ENCODE measurements at regions not wholly inside any gene's neighbourhood (a gene's known extent, or its start where the extent isn't known, plus 50 kb on each side); places are given as distances from the start of the nearest gene placed in this dataset.
"Not testable (repeated sequence)": the region's sequence is repeated elsewhere in the genome, so short reads cannot be mapped to it uniquely, and the experiment has no call there.

DNA sequence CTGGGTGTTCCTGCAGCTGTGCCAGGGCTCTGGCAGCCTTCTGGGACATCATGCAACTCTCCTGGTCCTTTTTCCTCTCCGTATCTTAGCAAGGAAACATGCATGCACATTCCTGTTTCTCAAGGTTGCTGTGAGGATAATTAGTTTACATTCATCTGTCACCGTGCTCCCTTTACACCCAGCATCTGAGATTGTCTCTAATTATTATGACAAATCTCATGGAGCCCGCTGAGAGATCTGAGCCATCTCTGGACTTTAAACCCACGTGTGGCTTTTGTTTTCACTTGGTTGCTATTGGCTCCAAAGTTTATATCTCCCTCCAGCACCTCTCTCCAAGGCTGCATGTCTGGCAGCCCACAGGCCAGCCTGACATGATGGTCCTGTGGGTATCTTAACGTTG, 167.6 kb downstream of the UNC5CL start:
- Histone ChIP-seq H2AFZ (ENCODE audit: low read length) (no peak overlapping the region), H3K9ac (ENCODE audit: insufficient read depth, low read length) (no peak overlapping the region), H3K4me2 (ENCODE audit: extremely low read depth, insufficient read depth, low read length) (no peak overlapping the region), H3K9me3 (ENCODE audit: control insufficient read depth, insufficient read depth, low read depth, low read length) (no peaks in the 10 kb centered on the region), H3K36me3 (ENCODE audit: control insufficient read depth, insufficient read depth, low read length) (no peaks in the 10 kb centered on the region), H3K4me1 (ENCODE audit: control insufficient read depth, extremely low read depth, insufficient read depth, low read length) (no peaks in the 10 kb centered on the region), H3K27ac (ENCODE audit: insufficient read depth, low read length) (no peak overlapping the region), H4K20me1 (ENCODE audit: control insufficient read depth, extremely low read depth, insufficient read depth, low read length) (no peaks in the 10 kb centered on the region), H3K79me2 (ENCODE audit: control insufficient read depth, insufficient read depth, low read length) (no peaks in the 10 kb centered on the region), H3K27me3 (ENCODE audit: control insufficient read depth, insufficient read depth, low read length) (no peaks in the 10 kb centered on the region), H3K4me3 (replicated peaks in 1 of 4; ENCODE audit: control extremely low read depth in 1 of 4, insufficient read depth in 1 of 4, low read depth in 3 of 4, low read length in 4 of 4) (no peak overlapping the region)
- DNase-seq (ENCODE audit: low read depth in 2 of 2) = no peak
- TF ChIP-seq EZH2 (IDR thresholded peaks at IDR 0.05; ENCODE audit: low read length, missing control alignments) = no peak
- TF ChIP-seq, protein P1, sequence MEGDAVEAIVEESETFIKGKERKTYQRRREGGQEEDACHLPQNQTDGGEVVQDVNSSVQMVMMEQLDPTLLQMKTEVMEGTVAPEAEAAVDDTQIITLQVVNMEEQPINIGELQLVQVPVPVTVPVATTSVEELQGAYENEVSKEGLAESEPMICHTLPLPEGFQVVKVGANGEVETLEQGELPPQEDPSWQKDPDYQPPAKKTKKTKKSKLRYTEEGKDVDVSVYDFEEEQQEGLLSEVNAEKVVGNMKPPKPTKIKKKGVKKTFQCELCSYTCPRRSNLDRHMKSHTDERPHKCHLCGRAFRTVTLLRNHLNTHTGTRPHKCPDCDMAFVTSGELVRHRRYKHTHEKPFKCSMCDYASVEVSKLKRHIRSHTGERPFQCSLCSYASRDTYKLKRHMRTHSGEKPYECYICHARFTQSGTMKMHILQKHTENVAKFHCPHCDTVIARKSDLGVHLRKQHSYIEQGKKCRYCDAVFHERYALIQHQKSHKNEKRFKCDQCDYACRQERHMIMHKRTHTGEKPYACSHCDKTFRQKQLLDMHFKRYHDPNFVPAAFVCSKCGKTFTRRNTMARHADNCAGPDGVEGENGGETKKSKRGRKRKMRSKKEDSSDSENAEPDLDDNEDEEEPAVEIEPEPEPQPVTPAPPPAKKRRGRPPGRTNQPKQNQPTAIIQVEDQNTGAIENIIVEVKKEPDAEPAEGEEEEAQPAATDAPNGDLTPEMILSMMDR (conservative IDR thresholded peaks at IDR 0.05 in 1 of 2, IDR thresholded peaks at IDR 0.05 in 1 of 2; ENCODE audit: low read depth in 1 of 2, low read length in 2 of 2) = no peak

DNA sequence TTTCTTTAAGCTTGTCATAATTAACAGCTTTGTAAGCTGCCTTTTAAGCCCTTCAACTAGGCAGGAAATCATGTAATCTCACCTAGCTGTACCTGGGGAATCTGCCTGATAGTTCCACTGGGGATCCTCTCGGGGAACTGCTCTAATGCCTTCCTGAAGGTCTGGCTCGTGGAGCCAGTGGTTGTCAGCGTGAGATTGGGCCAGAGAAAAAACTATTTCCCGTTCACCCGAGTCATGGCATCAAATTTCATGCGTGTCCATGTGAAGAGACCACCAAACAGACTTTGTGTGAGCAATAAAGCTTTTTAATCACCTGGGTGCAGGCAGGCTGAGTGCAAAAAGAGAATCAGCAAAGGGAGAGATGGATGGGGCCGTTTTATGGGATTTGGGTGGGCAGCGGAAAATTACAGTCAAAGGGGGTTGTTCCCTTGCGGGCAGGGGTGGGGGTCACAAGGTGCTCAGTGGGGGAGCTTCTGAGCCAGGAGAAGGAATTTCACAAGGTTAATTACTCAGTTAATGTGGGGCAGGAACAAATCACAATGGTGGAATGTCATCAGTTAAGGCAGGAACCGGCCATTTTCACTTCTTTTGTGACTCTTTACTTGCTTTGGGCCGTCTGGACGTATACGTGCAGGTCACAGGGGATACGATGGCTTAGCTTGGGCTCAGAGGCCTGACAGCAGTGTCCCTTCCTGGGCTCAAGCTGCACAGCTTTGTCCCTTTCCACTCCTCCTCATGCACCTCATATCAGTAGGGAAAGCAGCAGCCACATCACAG, 170.7 kb downstream of the UNC5CL start:
- H3K27ac ChIP-seq (ENCODE audit: insufficient read depth, low read length); H3K4me3 ChIP-seq (replicated peaks in 1 of 4; ENCODE audit: control extremely low read depth in 1 of 4, insufficient read depth in 1 of 4, low read depth in 3 of 4, low read length in 4 of 4); H3K4me1 ChIP-seq (ENCODE audit: control insufficient read depth, extremely low read depth, insufficient read depth, low read length); H3K27me3 ChIP-seq (ENCODE audit: control insufficient read depth, insufficient read depth, low read length); H3K4me2 ChIP-seq (ENCODE audit: extremely low read depth, insufficient read depth, low read length); DNase-seq (ENCODE audit: low read depth in 2 of 2); H2AFZ ChIP-seq (ENCODE audit: low read length); H3K79me2 ChIP-seq (ENCODE audit: control insufficient read depth, insufficient read depth, low read length); H3K36me3 ChIP-seq (ENCODE audit: control insufficient read depth, insufficient read depth, low read length); H3K9ac ChIP-seq (ENCODE audit: insufficient read depth, low read length); H3K9me3 ChIP-seq (ENCODE audit: control insufficient read depth, insufficient read depth, low read depth, low read length); H4K20me1 ChIP-seq (ENCODE audit: control insufficient read depth, extremely low read depth, insufficient read depth, low read length): not testable (repeated sequence)

DNA sequence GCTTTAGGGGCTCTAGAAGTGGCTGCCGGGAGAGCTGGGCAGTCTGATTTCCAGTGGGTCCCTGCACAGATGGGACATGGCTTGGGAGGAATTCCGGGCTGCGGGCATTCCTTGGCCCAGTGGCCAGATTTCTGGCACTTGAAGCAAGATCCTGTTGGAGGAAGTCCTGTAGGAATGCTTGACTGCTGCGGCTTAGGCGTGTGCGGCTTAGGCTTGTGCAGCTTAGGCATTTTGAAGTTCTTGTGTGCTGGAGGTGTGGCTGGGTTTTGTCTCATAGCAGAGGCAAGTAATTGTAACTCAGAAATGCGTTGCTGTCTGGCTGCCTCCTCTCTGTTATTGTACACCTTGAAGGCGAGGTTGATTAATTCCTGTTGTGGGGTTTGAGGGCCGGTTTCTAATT, 171.5 kb downstream of the UNC5CL start:
- not testable (repeated sequence) for H3K4me3 ChIP-seq (replicated peaks in 1 of 4; ENCODE audit: control extremely low read depth in 1 of 4, insufficient read depth in 1 of 4, low read depth in 3 of 4, low read length in 4 of 4); H3K9me3 ChIP-seq (ENCODE audit: control insufficient read depth, insufficient read depth, low read depth, low read length); H3K36me3 ChIP-seq (ENCODE audit: control insufficient read depth, insufficient read depth, low read length); H3K4me1 ChIP-seq (ENCODE audit: control insufficient read depth, extremely low read depth, insufficient read depth, low read length); H3K9ac ChIP-seq (ENCODE audit: insufficient read depth, low read length); H3K27me3 ChIP-seq (ENCODE audit: control insufficient read depth, insufficient read depth, low read length); H4K20me1 ChIP-seq (ENCODE audit: control insufficient read depth, extremely low read depth, insufficient read depth, low read length); H3K4me2 ChIP-seq (ENCODE audit: extremely low read depth, insufficient read depth, low read length); H3K27ac ChIP-seq (ENCODE audit: insufficient read depth, low read length); DNase-seq (ENCODE audit: low read depth in 2 of 2); H3K79me2 ChIP-seq (ENCODE audit: control insufficient read depth, insufficient read depth, low read length); H2AFZ ChIP-seq (ENCODE audit: low read length)

DNA sequence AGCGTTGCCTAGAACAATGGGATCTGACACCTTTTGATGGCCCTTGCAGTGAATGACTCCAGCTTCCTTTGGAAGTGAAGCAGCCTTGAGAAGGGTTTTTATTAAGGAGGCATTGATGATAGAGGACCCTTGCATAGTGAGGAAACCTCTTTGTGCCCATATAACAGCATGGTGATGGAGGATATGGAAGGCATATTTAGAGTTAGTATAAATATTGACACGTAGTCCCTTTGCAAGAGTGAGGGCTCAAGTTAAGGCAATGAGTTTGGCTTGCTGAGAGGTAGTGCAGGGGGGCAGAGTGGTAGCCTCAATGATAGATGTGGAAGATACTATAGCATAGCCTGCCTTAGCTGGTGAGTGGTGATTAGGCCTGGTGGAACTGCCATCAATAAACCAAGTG, 173.8 kb downstream of the UNC5CL start:
- H3K27me3 ChIP-seq (ENCODE audit: control insufficient read depth, insufficient read depth, low read length); H3K4me3 ChIP-seq (replicated peaks in 1 of 4; ENCODE audit: control extremely low read depth in 1 of 4, insufficient read depth in 1 of 4, low read depth in 3 of 4, low read length in 4 of 4); H3K9me3 ChIP-seq (ENCODE audit: control insufficient read depth, insufficient read depth, low read depth, low read length); H2AFZ ChIP-seq (ENCODE audit: low read length); H3K4me1 ChIP-seq (ENCODE audit: control insufficient read depth, extremely low read depth, insufficient read depth, low read length); H4K20me1 ChIP-seq (ENCODE audit: control insufficient read depth, extremely low read depth, insufficient read depth, low read length); H3K9ac ChIP-seq (ENCODE audit: insufficient read depth, low read length); DNase-seq (ENCODE audit: low read depth in 2 of 2); H3K79me2 ChIP-seq (ENCODE audit: control insufficient read depth, insufficient read depth, low read length); H3K4me2 ChIP-seq (ENCODE audit: extremely low read depth, insufficient read depth, low read length); H3K36me3 ChIP-seq (ENCODE audit: control insufficient read depth, insufficient read depth, low read length); H3K27ac ChIP-seq (ENCODE audit: insufficient read depth, low read length): not testable (repeated sequence)

Measured in fibroblast of lung (primary cell).